Spleen (tissue), 11 donors: ENCODE measurements at regions not wholly inside any gene's neighbourhood (a gene's known extent, or its start where the extent isn't known, plus 50 kb on each side); places are given as distances from the start of the nearest gene placed in this dataset.

ENCODE experiments used
- DNase-seq: peaks from one replicate; pipeline ENCODE4 v3.0.0-alpha.2; 2020
- H3K27ac ChIP-seq, 8 donors: fragments of 200-600 bp; sonication (generic) in 7 of 8; 1 replicate in 4 of 8; 2 replicates in 4 of 8; pipeline versions ENCODE4 v1.5.0 to v1.8.0; 2016 to 2021; ENCODE audit warnings: inconsistent platforms in 4 of 8, mild to moderate bottlenecking in 4 of 8, moderate library complexity in 1 of 8
- H3K27me3 ChIP-seq, 7 donors: fragments of 200-600 bp; sonication (generic) in 6 of 7; replicated peaks in 1 of 7; 1 replicate in 4 of 7; 2 replicates in 3 of 7; pipeline versions ENCODE4 v1.5.0 to v1.8.0; 2016 to 2021; ENCODE audit warnings: inconsistent platforms in 3 of 7, mild to moderate bottlenecking in 1 of 7
- H3K36me3 ChIP-seq, 6 donors: fragments of 200-600 bp; sonication (generic) in 5 of 6; 1 replicate in 4 of 6; 2 replicates in 2 of 6; pipeline versions ENCODE4 v1.5.0 to v1.8.0; 2016 to 2021; ENCODE audit warnings: inconsistent platforms in 2 of 6
- H3K4me1 ChIP-seq, 6 donors: fragments of 200-600 bp; sonication (generic) in 5 of 6; 1 replicate in 3 of 6; 2 replicates in 3 of 6; pipeline versions ENCODE4 v1.5.0 to v1.8.0; 2016 to 2021; ENCODE audit warnings: inconsistent platforms in 3 of 6
- H3K4me3 ChIP-seq, 8 donors: fragments of 200-600 bp; sonication (generic) in 7 of 8; 1 replicate in 4 of 8; 2 replicates in 4 of 8; pipeline versions ENCODE4 v1.5.0 to v1.8.0; 2016 to 2021; ENCODE audit warnings: inconsistent platforms in 4 of 8, mild to moderate bottlenecking in 4 of 8, moderate library complexity in 2 of 8
- H3K9me3 ChIP-seq, 8 donors: fragments of 200-600 bp; sonication (generic) in 7 of 8; 1 replicate in 4 of 8; 2 replicates in 4 of 8; pipeline versions ENCODE4 v1.5.0 to v1.8.0; 2016 to 2021; ENCODE audit warnings: inconsistent platforms in 4 of 8
- CTCF ChIP-seq, 11 experiments: fragments of 200-600 bp in 7 of 11; fragments of 450-650 bp in 4 of 11; sonication (generic) in 4 of 11; IDR thresholded peaks in 8 of 11; conservative IDR thresholded peaks in 3 of 11; 1 replicate in 7 of 11; 2 replicates in 4 of 11; pipeline versions ENCODE4 v1.4.0 to v1.8.0; 2016 to 2021; ENCODE audit warnings: antibody characterized with exemption in 11 of 11, inconsistent platforms in 4 of 11, mild to moderate bottlenecking in 1 of 11
- POLR2A ChIP-seq, 3 donors: fragments of 450-650 bp; IDR thresholded peaks; one replicate each; pipeline ENCODE4 v1.5.1; 2017; ENCODE audit warnings: antibody characterized with exemption in 3 of 3, mild to moderate bottlenecking in 1 of 3
- POLR2AphosphoS5 ChIP-seq, 3 donors: sonication (generic); formaldehyde crosslinking; IDR thresholded peaks; one replicate each; pipeline ENCODE4 v1.5.1; 2017; ENCODE audit warnings: antibody characterized with exemption in 3 of 3
- WGBS, 5 donors: extraction: QIAGEN DNeasy Blood & Tissue Kit in 3 of 5; methylation state at CpG; one replicate each; pipeline versions ENCODE4 v1.1.5 to v1.1.7; 2013 to 2018; 5-methylcytosine and 5-hydroxymethylcytosine counted together
- intact Hi-C: fragments of 100-400 bp; cut with DNase I; formaldehyde crosslinking; loops from one replicate; pipeline ENCODE4 v1.15.0; 2023; ENCODE audit warnings: low total_unique reads
- donor health status: healthy with polysubstance abuse.
- donor health status: DM: no; HTN: no; CAD: no; lungs with moderate emphysema.
- donor health status: DM: no; HTN: no; CAD: no.
- donor health status: Bipolar disorder and iron deficiency.
- donor health status: healthy.
- donor health status: DM: no; HTN: no; CAD: no.
- donor health status: DM: yes; HTN: yes; CAD: no.

GRCh38 chr3:166444336-166444735, 607.1 kb upstream of the BCHE start:
- WGBS, 5 donors: 60 to 84% (median 71%) methylated on average over 3 to 4 of the region's 4 CpGs
- intact Hi-C loops: no loop called here
- Histone ChIP-seq H3K4me1 (no peaks in the 10 kb centered on the region), H3K27ac (no peak overlapping the region), H3K4me3 (no peak overlapping the region), H3K27me3 (no peaks in the 10 kb centered on the region), H3K36me3 (no peaks in the 10 kb centered on the region), H3K9me3 (peaks cover 0 to 13% (median 3%) of the 10 kb centered on the region in 8 donors)
- no peak for TF ChIP-seq POLR2AphosphoS5 (IDR thresholded peaks at IDR 0.05)
- no peak for DNase-seq

GRCh38 chr3:166435469-166436057, 598.3 kb upstream of the BCHE start:
- Histone ChIP-seq H3K36me3 (no peaks in the 10 kb centered on the region), H3K27me3 (no peaks in the 10 kb centered on the region), H3K4me1 (no peaks in the 10 kb centered on the region), H3K9me3 (peaks cover 0 to 3% (median 0%) of the 10 kb centered on the region in 8 donors), H3K4me3 (no peak overlapping the region), H3K27ac (no peak overlapping the region)
- intact Hi-C loops: no loop called here
- DNase-seq: no peak
- no peak for TF ChIP-seq CTCF (IDR thresholded peaks at IDR 0.05 in 8 of 11, conservative IDR thresholded peaks at IDR 0.05 in 3 of 11)
- TF ChIP-seq POLR2AphosphoS5 (IDR thresholded peaks at IDR 0.05): no peak
- TF ChIP-seq POLR2A (IDR thresholded peaks at IDR 0.05): no peak
- 83 to 93% (median 88%) methylated on average over 3 of the region's 3 CpGs for WGBS, 5 donors

- Histone ChIP-seq H3K27ac (no peak overlapping the region), H3K9me3 (peaks cover 0 to 3% (median 0%) of the 10 kb centered on the region in 8 donors), H3K4me3 (no peak overlapping the region), H3K4me1 (no peaks in the 10 kb centered on the region), H3K27me3 (no peaks in the 10 kb centered on the region), H3K36me3 (no peaks in the 10 kb centered on the region)
- TF ChIP-seq CTCF (IDR thresholded peaks at IDR 0.05 in 8 of 11, conservative IDR thresholded peaks at IDR 0.05 in 3 of 11) (no peak), POLR2A (IDR thresholded peaks at IDR 0.05) (no peak), POLR2AphosphoS5 (IDR thresholded peaks at IDR 0.05) (no peak)
- intact Hi-C loops: no loop called here
- WGBS, 5 donors: 48 to 64% (median 53%) methylated on average over 2 of the region's 2 CpGs
- DNase-seq: no peak
These were observed 595.8 kb upstream of the BCHE start for GRCh38 chr3:166433060-166433459.

GRCh38 chr3:166425900-166426611, 588.8 kb upstream of the BCHE start:
- H3K4me1 ChIP-seq: no peaks in the 10 kb centered on the region
- no peak overlapping the region for H3K27ac ChIP-seq
- peaks cover 0 to 17% (median 6%) of the 10 kb centered on the region in 8 donors for H3K9me3 ChIP-seq
- intact Hi-C loops: no loop called here
- no peak for DNase-seq
- no peaks in the 10 kb centered on the region for H3K27me3 ChIP-seq
- TF ChIP-seq CTCF (IDR thresholded peaks at IDR 0.05 in 8 of 11, conservative IDR thresholded peaks at IDR 0.05 in 3 of 11): no peak
- TF ChIP-seq POLR2A (IDR thresholded peaks at IDR 0.05): no peak
- H3K36me3 ChIP-seq: no peaks in the 10 kb centered on the region
- WGBS, 5 donors: 77 to 92% (median 85%) methylated on average over 4 of the region's 4 CpGs
- no peak overlapping the region for H3K4me3 ChIP-seq
